Esophagus muscularis mucosa (tissue), 4 donors: ENCODE measurements at regions not wholly inside any gene's neighbourhood (a gene's known extent, or its start where the extent isn't known, plus 50 kb on each side); places are given as distances from the start of the nearest gene placed in this dataset.

ENCODE experiments used
- EP300 ChIP-seq: sonication (generic); formaldehyde crosslinking; IDR thresholded peaks from one replicate; pipeline ENCODE4 v1.6.1; 2017; ENCODE audit warnings: antibody characterized with exemption
- POLR2A ChIP-seq: fragments of 450-650 bp; IDR thresholded peaks from one replicate; pipeline ENCODE4 v1.6.1; 2017; ENCODE audit warnings: antibody characterized with exemption, moderate library complexity, mild to moderate bottlenecking, low read depth
- POLR2AphosphoS5 ChIP-seq, 2 donors: sonication (generic); formaldehyde crosslinking; IDR thresholded peaks; one replicate each; pipeline ENCODE4 v1.6.1; 2017; ENCODE audit warnings: antibody characterized with exemption in 2 of 2
- TF ChIP-seq, protein P1 (sequence below), 3 experiments: fragments of 200-600 bp in 2 of 3; fragments of 450-650 bp in 1 of 3; sonication (generic) in 2 of 3; IDR thresholded peaks; one replicate each; pipeline ENCODE4 v1.5.1; 2017 to 2019; ENCODE audit warnings: antibody characterized with exemption in 3 of 3, mild to moderate bottlenecking in 2 of 3, moderate library complexity in 1 of 3

DNA sequence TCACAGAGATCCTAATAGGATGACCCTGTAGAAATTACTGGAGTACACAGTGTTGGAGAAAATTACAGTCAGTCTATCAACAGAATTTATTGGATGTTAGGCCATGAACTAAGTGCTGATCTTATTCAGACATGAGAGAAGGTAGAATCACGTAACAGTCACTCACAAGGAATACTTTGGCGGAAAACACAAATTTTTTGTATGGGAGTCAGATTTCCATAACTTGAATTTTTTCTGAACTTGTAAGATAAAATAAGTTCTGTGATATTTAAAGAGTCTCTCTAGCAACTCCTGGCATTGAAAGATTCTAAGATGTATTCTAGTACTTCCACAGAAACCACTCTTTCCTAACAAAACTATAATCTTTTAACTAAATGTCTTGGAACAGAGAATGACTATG lies 178.8 kb upstream of the MME start:
- TF ChIP-seq POLR2AphosphoS5 (IDR thresholded peaks at IDR 0.05) (no peak), POLR2A (no peak), EP300 (no peak)
- TF ChIP-seq, protein P1, sequence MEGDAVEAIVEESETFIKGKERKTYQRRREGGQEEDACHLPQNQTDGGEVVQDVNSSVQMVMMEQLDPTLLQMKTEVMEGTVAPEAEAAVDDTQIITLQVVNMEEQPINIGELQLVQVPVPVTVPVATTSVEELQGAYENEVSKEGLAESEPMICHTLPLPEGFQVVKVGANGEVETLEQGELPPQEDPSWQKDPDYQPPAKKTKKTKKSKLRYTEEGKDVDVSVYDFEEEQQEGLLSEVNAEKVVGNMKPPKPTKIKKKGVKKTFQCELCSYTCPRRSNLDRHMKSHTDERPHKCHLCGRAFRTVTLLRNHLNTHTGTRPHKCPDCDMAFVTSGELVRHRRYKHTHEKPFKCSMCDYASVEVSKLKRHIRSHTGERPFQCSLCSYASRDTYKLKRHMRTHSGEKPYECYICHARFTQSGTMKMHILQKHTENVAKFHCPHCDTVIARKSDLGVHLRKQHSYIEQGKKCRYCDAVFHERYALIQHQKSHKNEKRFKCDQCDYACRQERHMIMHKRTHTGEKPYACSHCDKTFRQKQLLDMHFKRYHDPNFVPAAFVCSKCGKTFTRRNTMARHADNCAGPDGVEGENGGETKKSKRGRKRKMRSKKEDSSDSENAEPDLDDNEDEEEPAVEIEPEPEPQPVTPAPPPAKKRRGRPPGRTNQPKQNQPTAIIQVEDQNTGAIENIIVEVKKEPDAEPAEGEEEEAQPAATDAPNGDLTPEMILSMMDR (IDR thresholded peaks at IDR 0.05), result no peak
